OCI-LY1 (cell line): ENCODE measurements at regions not wholly inside any gene's neighbourhood (a gene's known extent, or its start where the extent isn't known, plus 50 kb on each side); places are given as distances from the start of the nearest gene placed in this dataset.

Source experiments
- H2AFZ ChIP-seq: fragments of 200-600 bp; sonication (generic), shearing (Covaris generic); 2 replicates; pipeline ENCODE4 v1.6.0; 2014; ENCODE audit warnings: antibody characterized with exemption, mild to moderate bottlenecking, low read length
- H3F3A ChIP-seq: fragments of 200-600 bp; sonication (generic), shearing (Covaris generic); 2 replicates; pipeline ENCODE4 v1.6.0; 2014; ENCODE audit warnings: mild to moderate bottlenecking, antibody characterized with exemption, low read length, moderate library complexity; ENCODE audit not compliant: insufficient read depth
- H3K27ac ChIP-seq: fragments of 200-600 bp; sonication (generic); 2 replicates; pipeline ENCODE4 v1.5.1; 2014; ENCODE audit warnings: low read length, mixed run types, mild to moderate bottlenecking, low read depth; ENCODE audit not compliant: poor library complexity, severe bottlenecking
- H3K27me3 ChIP-seq: fragments of 200-600 bp; sonication (generic); 2 replicates; pipeline ENCODE4 v1.6.0; 2014; ENCODE audit warnings: antibody characterized with exemption, mild to moderate bottlenecking, low read length, moderate library complexity; ENCODE audit not compliant: insufficient read depth
- H3K36me3 ChIP-seq: fragments of 200-600 bp; sonication (generic); 2 replicates; pipeline ENCODE4 v1.6.1; 2014; ENCODE audit warnings: mild to moderate bottlenecking, antibody characterized with exemption, low read length, moderate library complexity, mixed read lengths; ENCODE audit not compliant: insufficient read depth
- H3K4me1 ChIP-seq: fragments of 200-600 bp; sonication (generic); 2 replicates; pipeline ENCODE4 v1.5.1; 2014; ENCODE audit warnings: mild to moderate bottlenecking, low read length, moderate library complexity; ENCODE audit not compliant: insufficient read depth, severe bottlenecking
- H3K4me2 ChIP-seq: fragments of 200-600 bp; sonication (generic), shearing (Covaris generic); 2 replicates; pipeline ENCODE4 v1.6.1; 2014; ENCODE audit warnings: low read length
- H3K4me3 ChIP-seq: fragments of 200-600 bp; sonication (generic); 2 replicates; pipeline ENCODE4 v1.5.1; 2014; ENCODE audit warnings: low read length, low read depth, mild to moderate bottlenecking, mixed read lengths; ENCODE audit not compliant: poor library complexity, severe bottlenecking
- H3K79me2 ChIP-seq: fragments of 200-600 bp; shearing (Covaris generic); 2 replicates; pipeline ENCODE4 v1.6.1; 2016; ENCODE audit warnings: mixed run types, low read length, mixed read lengths; ENCODE audit not compliant: insufficient read depth
- H3K9ac ChIP-seq: fragments of 200-600 bp; sonication (generic), shearing (Covaris generic); 2 replicates; pipeline ENCODE4 v1.6.1; 2014; ENCODE audit warnings: mild to moderate bottlenecking, low read length, mixed read lengths
- H3K9me2 ChIP-seq: fragments of 200-600 bp; sonication (generic), shearing (Covaris generic); 2 replicates; pipeline ENCODE4 v1.6.1; 2014; ENCODE audit warnings: low read depth, mild to moderate bottlenecking, low read length, mixed read lengths
- H3K9me3 ChIP-seq: fragments of 200-600 bp; shearing (Covaris generic); 2 replicates; pipeline ENCODE4 v1.6.1; 2014; ENCODE audit warnings: low read length, mixed read lengths
- H4K20me1 ChIP-seq: fragments of 200-600 bp; sonication (generic), shearing (Covaris generic); 2 replicates; pipeline ENCODE4 v1.6.0; 2016; ENCODE audit warnings: mild to moderate bottlenecking, low read length; ENCODE audit not compliant: insufficient read depth
- EZH2 ChIP-seq: fragments of 200-600 bp; sonication (generic), shearing (Covaris generic); IDR thresholded peaks from 2 replicates; pipeline ENCODE4 v1.8.0; 2017; ENCODE audit warnings: borderline replicate concordance, mixed run types, mild to moderate bottlenecking, antibody characterized with exemption, low read length, moderate library complexity, mixed read lengths
- TF ChIP-seq, protein P1 (sequence below): fragments of 200-600 bp; sonication (generic), shearing (Covaris generic); IDR thresholded peaks from 2 replicates; pipeline ENCODE4 v1.5.1; 2017; ENCODE audit warnings: mild to moderate bottlenecking, antibody characterized with exemption, low read length, moderate library complexity, mixed read lengths

DNA sequence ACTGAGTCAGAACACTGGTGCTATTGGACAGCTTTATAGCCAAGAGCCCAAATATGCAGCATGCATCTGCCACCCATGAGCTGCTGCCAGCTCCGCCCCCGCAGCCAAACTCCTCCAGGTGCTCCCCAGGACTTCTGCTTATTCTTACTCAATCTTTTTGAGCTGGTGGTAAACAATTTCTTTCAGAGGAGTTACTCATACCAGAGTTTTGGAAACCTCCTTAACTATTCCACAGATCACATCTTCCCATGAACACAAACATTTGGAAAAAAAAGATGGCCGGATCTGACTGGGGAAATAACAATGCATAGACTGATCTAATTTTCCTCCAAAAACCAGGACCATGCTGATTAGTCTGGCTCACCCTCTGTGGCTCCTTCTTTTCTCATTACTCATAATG lies 399.9 kb downstream of the GPM6A start:
- Histone ChIP-seq H3K9ac (no peak overlapping the region), H3K9me2 (no peaks in the 10 kb centered on the region), H3F3A (no peaks in the 10 kb centered on the region), H3K4me1 (peaks cover 4% of the 10 kb centered on the region), H4K20me1 (no peaks in the 10 kb centered on the region), H3K4me2 (no peak overlapping the region), H3K27ac (no peak overlapping the region), H3K4me3 (no peak overlapping the region), H2AFZ (no peak overlapping the region), H3K79me2 (no peaks in the 10 kb centered on the region), H3K27me3 (no peaks in the 10 kb centered on the region), H3K9me3 (peaks cover 20% of the 10 kb centered on the region), H3K36me3 (no peaks in the 10 kb centered on the region)
- TF ChIP-seq EZH2: no peak
- TF ChIP-seq, protein P1, sequence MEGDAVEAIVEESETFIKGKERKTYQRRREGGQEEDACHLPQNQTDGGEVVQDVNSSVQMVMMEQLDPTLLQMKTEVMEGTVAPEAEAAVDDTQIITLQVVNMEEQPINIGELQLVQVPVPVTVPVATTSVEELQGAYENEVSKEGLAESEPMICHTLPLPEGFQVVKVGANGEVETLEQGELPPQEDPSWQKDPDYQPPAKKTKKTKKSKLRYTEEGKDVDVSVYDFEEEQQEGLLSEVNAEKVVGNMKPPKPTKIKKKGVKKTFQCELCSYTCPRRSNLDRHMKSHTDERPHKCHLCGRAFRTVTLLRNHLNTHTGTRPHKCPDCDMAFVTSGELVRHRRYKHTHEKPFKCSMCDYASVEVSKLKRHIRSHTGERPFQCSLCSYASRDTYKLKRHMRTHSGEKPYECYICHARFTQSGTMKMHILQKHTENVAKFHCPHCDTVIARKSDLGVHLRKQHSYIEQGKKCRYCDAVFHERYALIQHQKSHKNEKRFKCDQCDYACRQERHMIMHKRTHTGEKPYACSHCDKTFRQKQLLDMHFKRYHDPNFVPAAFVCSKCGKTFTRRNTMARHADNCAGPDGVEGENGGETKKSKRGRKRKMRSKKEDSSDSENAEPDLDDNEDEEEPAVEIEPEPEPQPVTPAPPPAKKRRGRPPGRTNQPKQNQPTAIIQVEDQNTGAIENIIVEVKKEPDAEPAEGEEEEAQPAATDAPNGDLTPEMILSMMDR: no peak

DNA sequence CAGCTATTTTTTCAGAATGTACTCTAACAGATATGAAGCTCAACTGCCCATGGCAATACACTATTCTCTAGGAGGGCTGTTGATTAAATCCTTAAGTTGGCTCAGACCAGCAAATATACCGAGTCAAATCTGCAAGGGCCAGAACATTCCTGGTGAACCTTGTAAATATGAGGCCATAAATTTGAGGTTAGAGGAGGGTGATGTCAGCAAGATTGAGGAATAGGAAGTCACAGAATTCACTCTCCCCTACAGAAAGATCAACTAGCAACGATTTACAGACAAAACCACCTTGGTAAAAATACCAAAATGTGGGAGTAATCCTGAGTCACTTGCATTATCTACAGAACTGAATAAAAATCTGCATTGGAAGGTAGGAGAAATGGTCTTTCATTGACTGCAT lies 399.3 kb downstream of the GPM6A start:
- Histone ChIP-seq H3K27ac (no peak overlapping the region), H3F3A (no peaks in the 10 kb centered on the region), H3K4me3 (no peak overlapping the region), H3K27me3 (no peaks in the 10 kb centered on the region), H3K9ac (no peak overlapping the region), H3K4me2 (no peak overlapping the region), H3K36me3 (no peaks in the 10 kb centered on the region), H4K20me1 (no peaks in the 10 kb centered on the region), H3K9me2 (no peaks in the 10 kb centered on the region), H2AFZ (no peak overlapping the region), H3K79me2 (no peaks in the 10 kb centered on the region), H3K9me3 (peaks cover 24% of the 10 kb centered on the region), H3K4me1 (peaks cover 4% of the 10 kb centered on the region)
- TF ChIP-seq, protein P1: no peak
- TF ChIP-seq EZH2: no peak

DNA sequence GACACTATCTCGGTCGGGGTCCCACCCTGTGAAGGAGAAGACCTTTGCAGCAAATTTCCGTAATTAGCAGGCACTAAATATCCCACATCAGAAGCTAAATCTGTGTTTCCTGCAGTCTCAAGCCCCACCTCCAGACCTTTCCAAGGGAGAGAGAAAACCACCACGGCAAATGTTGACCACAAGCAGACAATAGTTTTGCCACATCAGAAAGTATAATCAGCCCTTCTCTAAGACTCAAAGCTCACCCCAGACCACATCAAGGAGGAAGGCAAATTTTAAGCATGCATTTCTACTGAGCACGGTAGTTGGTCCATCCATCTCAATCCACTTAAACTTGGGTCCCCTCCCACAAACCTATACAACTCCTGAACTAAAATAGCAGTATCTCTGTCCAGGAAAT lies 398.5 kb downstream of the GPM6A start:
- peaks cover 4% of the 10 kb centered on the region for H3K4me1 ChIP-seq
- H3F3A ChIP-seq: no peaks in the 10 kb centered on the region
- H3K9ac ChIP-seq: no peak overlapping the region
- H4K20me1 ChIP-seq: no peaks in the 10 kb centered on the region
- H3K4me3 ChIP-seq: no peak overlapping the region
- no peak overlapping the region for H3K4me2 ChIP-seq
- H3K79me2 ChIP-seq: no peaks in the 10 kb centered on the region
- TF ChIP-seq, protein P1: no peak
- no peak for TF ChIP-seq EZH2
- no peaks in the 10 kb centered on the region for H3K27me3 ChIP-seq
- no peaks in the 10 kb centered on the region for H3K9me2 ChIP-seq
- no peak overlapping the region for H2AFZ ChIP-seq
- no peaks in the 10 kb centered on the region for H3K36me3 ChIP-seq
- no peak overlapping the region for H3K27ac ChIP-seq
- peaks cover 24% of the 10 kb centered on the region for H3K9me3 ChIP-seq
